ENCODE measurements at regions not wholly inside any gene's neighbourhood (a gene's known extent, or its start where the extent isn't known, plus 50 kb on each side); places are given as distances from the start of the nearest gene placed in this dataset.

GRCh38 chr10:131004276-131004675, 307.2 kb downstream of the TCERG1L start:
- TF ChIP-seq, protein P1, sequence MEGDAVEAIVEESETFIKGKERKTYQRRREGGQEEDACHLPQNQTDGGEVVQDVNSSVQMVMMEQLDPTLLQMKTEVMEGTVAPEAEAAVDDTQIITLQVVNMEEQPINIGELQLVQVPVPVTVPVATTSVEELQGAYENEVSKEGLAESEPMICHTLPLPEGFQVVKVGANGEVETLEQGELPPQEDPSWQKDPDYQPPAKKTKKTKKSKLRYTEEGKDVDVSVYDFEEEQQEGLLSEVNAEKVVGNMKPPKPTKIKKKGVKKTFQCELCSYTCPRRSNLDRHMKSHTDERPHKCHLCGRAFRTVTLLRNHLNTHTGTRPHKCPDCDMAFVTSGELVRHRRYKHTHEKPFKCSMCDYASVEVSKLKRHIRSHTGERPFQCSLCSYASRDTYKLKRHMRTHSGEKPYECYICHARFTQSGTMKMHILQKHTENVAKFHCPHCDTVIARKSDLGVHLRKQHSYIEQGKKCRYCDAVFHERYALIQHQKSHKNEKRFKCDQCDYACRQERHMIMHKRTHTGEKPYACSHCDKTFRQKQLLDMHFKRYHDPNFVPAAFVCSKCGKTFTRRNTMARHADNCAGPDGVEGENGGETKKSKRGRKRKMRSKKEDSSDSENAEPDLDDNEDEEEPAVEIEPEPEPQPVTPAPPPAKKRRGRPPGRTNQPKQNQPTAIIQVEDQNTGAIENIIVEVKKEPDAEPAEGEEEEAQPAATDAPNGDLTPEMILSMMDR (IDR thresholded peaks at IDR 0.05; ENCODE audit: low read depth, low read length) = no peak
- no peak for TF ChIP-seq EZH2phosphoT487 (IDR thresholded peaks at IDR 0.05; ENCODE audit: low read depth)

Measured in OCI-LY3 (cell line).